IMR-90 (cell line): ENCODE measurements at regions not wholly inside any gene's neighbourhood (a gene's known extent, or its start where the extent isn't known, plus 50 kb on each side); places are given as distances from the start of the nearest gene placed in this dataset.

Experiments
- ATAC-seq: fragments of 200-7000 bp; cut with Tn5 transposase; 2 replicates; pipeline ENCODE4 v1.9.1; 2020; ENCODE audit warnings: low read depth, mild to moderate bottlenecking, moderate library complexity
- BruUV-seq: library from RNA; stranded (reverse); fragments of 400-500 nt; replicated peaks from 2 replicates; lab custom pipeline; 2021; lab: Mats Ljungman, UMichigan
- CTCF ChIA-PET: fragments of 300-600 bp; formaldehyde crosslinking; extraction: SDS; loops from one replicate; lab custom pipeline; 2021; ENCODE audit warnings: antibody characterized with exemption; lab: Yijun Ruan, JAX
- POLR2A ChIA-PET: fragments of 300-600 bp; sonication (Branson Sonifier 250); formaldehyde crosslinking; loops from one replicate; lab custom pipeline; 2022; ENCODE audit warnings: antibody characterized with exemption; ENCODE audit not compliant: unreplicated experiment; lab: Charles Lee
- DNase-seq: peaks from one replicate; pipeline ENCODE4 v3.0.0; 2013
- H2AFZ ChIP-seq: replicated peaks from 2 replicates; pipeline ENCODE3; 2013; ENCODE audit warnings: low read length, mild to moderate bottlenecking; ENCODE audit not compliant: poor library complexity
- H2AK5ac ChIP-seq: 2 replicates; pipeline ENCODE4 v1.6.1; 2013; ENCODE audit warnings: low read depth, low read length, inconsistent platforms
- H2AK9ac ChIP-seq: replicated peaks from 2 replicates; pipeline ENCODE3; 2013; ENCODE audit warnings: mild to moderate bottlenecking, low read depth, low read length, moderate library complexity; ENCODE audit not compliant: poor library complexity
- H2BK120ac ChIP-seq: 2 replicates; pipeline ENCODE4 v1.6.1; 2013; ENCODE audit warnings: low read depth, low read length, inconsistent platforms
- H2BK15ac ChIP-seq: 3 replicates; pipeline ENCODE4 v1.6.1; 2013; ENCODE audit warnings: low read depth, low read length, inconsistent platforms
- H2BK20ac ChIP-seq: 2 replicates; pipeline ENCODE4 v1.6.1; 2013; ENCODE audit warnings: low read depth, mild to moderate bottlenecking, inconsistent platforms, low read length, moderate library complexity
- H2BK5ac ChIP-seq: 2 replicates; pipeline ENCODE4 v1.6.1; 2013; ENCODE audit warnings: mild to moderate bottlenecking, low read depth, low read length, inconsistent platforms; ENCODE audit not compliant: poor library complexity, severe bottlenecking
- H3K14ac ChIP-seq: replicated peaks from 2 replicates; pipeline ENCODE4 v1.6.1; 2013; ENCODE audit warnings: low read depth, low read length, inconsistent platforms
- H3K18ac ChIP-seq: 2 replicates; pipeline ENCODE4 v1.6.1; 2013; ENCODE audit warnings: low read depth, low read length, control low read depth
- H3K23ac ChIP-seq: 2 replicates; pipeline ENCODE4 v1.6.1; 2013; ENCODE audit warnings: low read depth, low read length, inconsistent platforms
- H3K27ac ChIP-seq: 2 replicates; pipeline ENCODE4 v1.5.1; 2013; ENCODE audit warnings: mild to moderate bottlenecking, control low read depth, low read length; ENCODE audit not compliant: insufficient read depth
- H3K27me3 ChIP-seq: 2 replicates; pipeline ENCODE4 v1.6.1; 2013; ENCODE audit warnings: low read length; ENCODE audit not compliant: control insufficient read depth, insufficient read depth
- H3K36me3 ChIP-seq: 2 replicates; pipeline ENCODE4 v1.6.1; 2013; ENCODE audit warnings: low read length, mixed read lengths; ENCODE audit not compliant: control insufficient read depth, insufficient read depth
- H3K4ac ChIP-seq: 2 replicates; pipeline ENCODE4 v1.6.1; 2013; ENCODE audit warnings: low read depth, low read length, inconsistent platforms
- H3K4me1 ChIP-seq: 2 replicates; pipeline ENCODE4 v1.6.1; 2013; ENCODE audit warnings: low read length, mixed read lengths; ENCODE audit not compliant: control insufficient read depth, insufficient read depth
- H3K4me2 ChIP-seq: 2 replicates; pipeline ENCODE4 v1.6.1; 2013; ENCODE audit warnings: low read depth, mild to moderate bottlenecking, control low read depth, low read length, moderate library complexity
- H3K4me3 ChIP-seq: 2 replicates; pipeline ENCODE4 v1.5.1; 2013; ENCODE audit warnings: low read depth, mild to moderate bottlenecking, control low read depth, low read length, moderate library complexity; ENCODE audit not compliant: insufficient read depth
- H3K56ac ChIP-seq: 2 replicates; pipeline ENCODE4 v1.6.1; 2013; ENCODE audit warnings: low read length, inconsistent platforms; ENCODE audit not compliant: insufficient read depth; ENCODE audit errors: extremely low read depth
- H3K79me1 ChIP-seq, 2 experiments: 2 replicates each; pipeline ENCODE4 v1.6.1; 2013; ENCODE audit warnings: low read length in 2 of 2, inconsistent platforms in 1 of 2, low read depth in 1 of 2
- H3K9ac ChIP-seq: 2 replicates; pipeline ENCODE4 v1.6.1; 2013; ENCODE audit warnings: low read depth, low read length, control low read depth
- H3K9me1 ChIP-seq: 2 replicates; pipeline ENCODE4 v1.6.1; 2013; ENCODE audit warnings: low read length, inconsistent platforms; ENCODE audit not compliant: insufficient read depth
- H3K9me3 ChIP-seq: 2 replicates; pipeline ENCODE4 v1.6.1; 2013; ENCODE audit warnings: low read length; ENCODE audit not compliant: control insufficient read depth, insufficient read depth
- H4K20me1 ChIP-seq: 2 replicates; pipeline ENCODE4 v1.6.1; 2013; ENCODE audit warnings: low read length, inconsistent platforms; ENCODE audit not compliant: insufficient read depth
- H4K5ac ChIP-seq: 2 replicates; pipeline ENCODE4 v1.6.1; 2013; ENCODE audit warnings: mild to moderate bottlenecking, low read depth, low read length, control low read depth
- H4K8ac ChIP-seq, 2 experiments: 2 replicates each; pipeline ENCODE4 v1.6.1; 2013; ENCODE audit warnings: low read depth in 2 of 2, low read length in 2 of 2, control low read depth in 1 of 2, inconsistent platforms in 1 of 2
- H4K91ac ChIP-seq: 2 replicates; pipeline ENCODE4 v1.6.1; 2013; ENCODE audit warnings: low read depth, low read length, inconsistent platforms; ENCODE audit not compliant: insufficient read depth
- MAFK ChIP-seq: IDR thresholded peaks from 2 replicates; pipeline ENCODE4 v1.6.1; 2012; ENCODE audit warnings: low read depth, low read length, improper control_type of control experiment
- RAD21 ChIP-seq: IDR thresholded peaks from 2 replicates; pipeline ENCODE4 v1.6.1; 2012; ENCODE audit warnings: low read length, improper control_type of control experiment
- WGBS, 2 experiments: methylation state at CpG; one replicate each; pipeline versions ENCODE4 v1.1.5 to v1.1.7; 2013; ENCODE audit warnings: missing lambda C conversion rate in 2 of 2; ENCODE audit not compliant: insufficient read length in 1 of 2; ENCODE audit errors: extremely low coverage in 2 of 2; 5-methylcytosine and 5-hydroxymethylcytosine counted together
- dilution Hi-C: fragments of 300-500 bp; cut with HindIII; formaldehyde crosslinking; loops from one replicate; pipeline ENCODE4 v1.14.3; 2018; ENCODE audit warnings: low sequenced_read_pairs; ENCODE audit not compliant: unreplicated experiment
- in situ Hi-C: fragments of 300-500 bp; cut with MboI; formaldehyde crosslinking; loops from 3 replicates; pipeline ENCODE4 v1.14.3; 2019; ENCODE audit warnings: low sequenced_read_pairs, inconsistent platforms, mixed read lengths
- intact Hi-C: fragments of 100-400 bp; cut with micrococcal nuclease; formaldehyde crosslinking; loops from 2 replicates; pipeline ENCODE4 v1.10.0; 2022

GRCh38 chr4:162509333-162509732 is 345.5 kb upstream of the FSTL5 start:
- Histone ChIP-seq H3K79me1 (no peaks in the 10 kb centered on the region), H4K20me1 (no peaks in the 10 kb centered on the region), H3K4me1 (no peaks in the 10 kb centered on the region), H3K14ac (no peak overlapping the region), H3K9me3 (0 out of 2 replicates have a peak, but pooled peaks cover 2% of the 10 kb centered on the region), H4K91ac (no peak overlapping the region), H2AK5ac (no peak overlapping the region), H3K9me1 (no peaks in the 10 kb centered on the region), H4K5ac (no peak overlapping the region), H3K27me3 (no peaks in the 10 kb centered on the region), H3K18ac (no peak overlapping the region), H2BK15ac (no peak overlapping the region), H2BK120ac (no peak overlapping the region), H2AFZ (no peak overlapping the region), H3K9ac (no peak overlapping the region), H4K8ac (no peak overlapping the region), H3K36me3 (no peaks in the 10 kb centered on the region), H2AK9ac (no peak overlapping the region), H3K4me2 (no peak overlapping the region), H3K27ac (no peak overlapping the region), H3K4me3 (no peak overlapping the region), H3K56ac (no peak overlapping the region), H2BK5ac (no peak overlapping the region), H2BK20ac (no peak overlapping the region), H3K23ac (no peak overlapping the region), H3K4ac (no peak overlapping the region)
- CTCF ChIA-PET = no interaction called here
- POLR2A ChIA-PET = no interaction called here
- TF ChIP-seq MAFK = peak; percentile 66
- TF ChIP-seq RAD21 = no peak
- in situ Hi-C loops (no loop called here), intact Hi-C loops (no loop called here), dilution Hi-C loops (no loop called here)
- BruUV-seq = no TSS peak
- no CpG with 5 or more reads among the region's 1 CpG for WGBS, 2 experiments
- DNase-seq (no peak), ATAC-seq (no peak)
